ENCODE measurements at regions not wholly inside any gene's neighbourhood (a gene's known extent, or its start where the extent isn't known, plus 50 kb on each side); places are given as distances from the start of the nearest gene placed in this dataset.

DNA sequence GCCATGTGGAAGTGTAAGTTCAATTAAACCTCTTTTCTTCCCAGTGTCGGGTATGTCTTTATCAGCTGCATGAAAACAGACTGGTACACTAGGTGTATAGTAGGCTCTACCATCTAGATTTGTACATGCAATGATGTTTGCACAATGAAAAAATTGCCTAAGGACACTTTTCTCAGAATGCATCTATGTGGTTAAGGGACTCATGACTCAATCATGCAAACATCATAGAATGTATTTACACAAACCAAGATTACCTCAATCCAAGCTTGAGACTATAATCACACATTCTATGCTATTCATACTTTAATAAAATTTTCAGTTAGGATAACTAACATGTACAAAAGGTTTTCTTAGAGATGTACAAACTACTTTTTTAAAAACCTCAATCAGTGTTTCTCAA lies 1164.5 kb downstream of the CDH12 start:
- BruUV-seq (replicated peaks): no TSS peak
- H3K9ac ChIP-seq (replicated peaks; ENCODE audit: extremely low read depth, insufficient read depth, low read length): no peak overlapping the region
- peaks cover 7% of the 10 kb centered on the region for H3K4me1 ChIP-seq (ENCODE audit: control insufficient read depth, extremely low read depth, insufficient read depth, low read length)
- no peaks in the 10 kb centered on the region for H3K9me1 ChIP-seq (replicated peaks; ENCODE audit: control insufficient read depth, extremely low read depth, insufficient read depth, low read length)
- no peak overlapping the region for H3K27ac ChIP-seq (ENCODE audit: insufficient read depth, low read depth, low read length)
- CTCF ChIA-PET: interaction anchor here (1.0 to 1.5 kb wide), 2 partner anchors 10 to 11 kb away, joined by 4 read pairs; no protein-coding TSS in a partner anchor
- FAIRE-seq (no peak), DNase-seq (ENCODE audit: low read depth, low spot score) (no peak)
- no peak overlapping the region for H3K4me2 ChIP-seq (ENCODE audit: insufficient read depth, low read length)
- no peaks in the 10 kb centered on the region for H4K20me1 ChIP-seq (replicated peaks; ENCODE audit: control insufficient read depth, extremely low read depth, insufficient read depth, low read length)
- intact Hi-C loops (cut with micrococcal nuclease) (no loop called here), dilution Hi-C loops (cut with MboI; ENCODE audit: extremely low pct_ligation_motif_present, low sequenced_read_pairs) (no loop called here)
- no peaks in the 10 kb centered on the region for H3K36me3 ChIP-seq (ENCODE audit: control insufficient read depth in 2 of 2, extremely low read depth in 1 of 2, insufficient read depth in 2 of 2, low read length in 2 of 2)
- no peaks in the 10 kb centered on the region for H3K27me3 ChIP-seq (ENCODE audit: control insufficient read depth in 2 of 2, insufficient read depth in 2 of 2, low read length in 2 of 2)
- H3K9me3 ChIP-seq (replicated peaks; ENCODE audit: control insufficient read depth, insufficient read depth, low read length): no peaks in the 10 kb centered on the region
- POLR2A ChIA-PET: no interaction called here
- H3K4me3 ChIP-seq (replicated peaks in 1 of 3; ENCODE audit: insufficient read depth in 1 of 3, low read depth in 1 of 3, low read length in 3 of 3): no peak overlapping the region
- no peak for TF ChIP-seq POLR2A (IDR thresholded peaks at IDR 0.05; ENCODE audit: low read depth, low read length)
- no peak for TF ChIP-seq POLR2AphosphoS5 (IDR thresholded peaks at IDR 0.05; ENCODE audit: insufficient read depth, low read depth, low read length)
- TF ChIP-seq, protein P1, sequence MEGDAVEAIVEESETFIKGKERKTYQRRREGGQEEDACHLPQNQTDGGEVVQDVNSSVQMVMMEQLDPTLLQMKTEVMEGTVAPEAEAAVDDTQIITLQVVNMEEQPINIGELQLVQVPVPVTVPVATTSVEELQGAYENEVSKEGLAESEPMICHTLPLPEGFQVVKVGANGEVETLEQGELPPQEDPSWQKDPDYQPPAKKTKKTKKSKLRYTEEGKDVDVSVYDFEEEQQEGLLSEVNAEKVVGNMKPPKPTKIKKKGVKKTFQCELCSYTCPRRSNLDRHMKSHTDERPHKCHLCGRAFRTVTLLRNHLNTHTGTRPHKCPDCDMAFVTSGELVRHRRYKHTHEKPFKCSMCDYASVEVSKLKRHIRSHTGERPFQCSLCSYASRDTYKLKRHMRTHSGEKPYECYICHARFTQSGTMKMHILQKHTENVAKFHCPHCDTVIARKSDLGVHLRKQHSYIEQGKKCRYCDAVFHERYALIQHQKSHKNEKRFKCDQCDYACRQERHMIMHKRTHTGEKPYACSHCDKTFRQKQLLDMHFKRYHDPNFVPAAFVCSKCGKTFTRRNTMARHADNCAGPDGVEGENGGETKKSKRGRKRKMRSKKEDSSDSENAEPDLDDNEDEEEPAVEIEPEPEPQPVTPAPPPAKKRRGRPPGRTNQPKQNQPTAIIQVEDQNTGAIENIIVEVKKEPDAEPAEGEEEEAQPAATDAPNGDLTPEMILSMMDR (IDR thresholded peaks at IDR 0.05; ENCODE audit: extremely low read depth in 1 of 2, insufficient read depth in 1 of 2, low read depth in 1 of 2, low read length in 2 of 2): no peak
- TF ChIP-seq, protein P2, sequence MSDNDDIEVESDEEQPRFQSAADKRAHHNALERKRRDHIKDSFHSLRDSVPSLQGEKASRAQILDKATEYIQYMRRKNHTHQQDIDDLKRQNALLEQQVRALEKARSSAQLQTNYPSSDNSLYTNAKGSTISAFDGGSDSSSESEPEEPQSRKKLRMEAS (IDR thresholded peaks at IDR 0.05; ENCODE audit: insufficient read depth, insufficient read length): no peak
- no peak for TF ChIP-seq EZH2 (IDR thresholded peaks at IDR 0.05; ENCODE audit: borderline replicate concordance, low read depth, low read length, severe bottlenecking)
- TF ChIP-seq FOS (IDR thresholded peaks at IDR 0.05; ENCODE audit: borderline replicate concordance, insufficient read depth, low read length): no peak
- no peak for TF ChIP-seq JUN (IDR thresholded peaks at IDR 0.05; ENCODE audit: borderline replicate concordance, insufficient read depth, insufficient read length, low read depth)
- TF ChIP-seq MYC (IDR thresholded peaks at IDR 0.05; ENCODE audit: low read depth, low read length): no peak
- TF ChIP-seq GATA2 (IDR thresholded peaks at IDR 0.05; ENCODE audit: insufficient read depth, insufficient read length, low read depth, low read length): no peak
- no peaks in the 10 kb centered on the region for H3K79me2 ChIP-seq (ENCODE audit: control insufficient read depth, insufficient read depth, low read length)
- H2AFZ ChIP-seq (ENCODE audit: low read depth, low read length): no peak overlapping the region

Data from endothelial cell of umbilical vein (primary cell).